H9 (cell line): ENCODE measurements at regions not wholly inside any gene's neighbourhood (a gene's known extent, or its start where the extent isn't known, plus 50 kb on each side); places are given as distances from the start of the nearest gene placed in this dataset.
"Not testable (repeated sequence)": the region's sequence is repeated elsewhere in the genome, so short reads cannot be mapped to it uniquely, and the experiment has no call there.

ENCODE experiments used
- DNase-seq: peaks from one replicate; pipeline ENCODE4 v3.0.0-alpha.2; 2017
- H2AFZ ChIP-seq: one replicate; pipeline ENCODE4 v1.6.1; 2013; ENCODE audit warnings: mild to moderate bottlenecking, low read length, control low read depth, moderate library complexity
- H2AK5ac ChIP-seq: 2 replicates; pipeline ENCODE4 v1.6.1; 2013; ENCODE audit warnings: low read length, control low read depth, mixed read lengths; ENCODE audit not compliant: insufficient read length
- H2BK120ac ChIP-seq: one replicate; pipeline ENCODE4 v1.6.1; 2013; ENCODE audit warnings: low read depth, mild to moderate bottlenecking, low read length, control low read depth, inconsistent platforms; ENCODE audit not compliant: poor library complexity, severe bottlenecking
- H2BK12ac ChIP-seq: 2 replicates; pipeline ENCODE4 v1.6.1; 2013; ENCODE audit warnings: low read length, control low read depth, mixed read lengths, low read depth; ENCODE audit not compliant: insufficient read length
- H2BK15ac ChIP-seq: 2 replicates; pipeline ENCODE4 v1.6.1; 2013; ENCODE audit warnings: low read depth, low read length, control low read depth
- H2BK20ac ChIP-seq: one replicate; pipeline ENCODE4 v1.6.1; 2013; ENCODE audit warnings: low read depth, mild to moderate bottlenecking, low read length, control low read depth, inconsistent platforms; ENCODE audit not compliant: poor library complexity, severe bottlenecking
- H2BK5ac ChIP-seq: 2 replicates; pipeline ENCODE4 v1.6.1; 2013; ENCODE audit warnings: low read length, control low read depth, mixed read lengths; ENCODE audit not compliant: insufficient read length
- H3K14ac ChIP-seq: 2 replicates; pipeline ENCODE4 v1.6.1; 2013; ENCODE audit warnings: low read length, control low read depth; ENCODE audit not compliant: insufficient read depth
- H3K18ac ChIP-seq: 2 replicates; pipeline ENCODE4 v1.6.1; 2013; ENCODE audit warnings: low read depth, mild to moderate bottlenecking, mixed read lengths, low read length, control low read depth; ENCODE audit not compliant: insufficient read length
- H3K23ac ChIP-seq: 2 replicates; pipeline ENCODE4 v1.6.1; 2013; ENCODE audit warnings: low read length, control low read depth, mixed read lengths, low read depth; ENCODE audit not compliant: insufficient read length
- H3K23me2 ChIP-seq: 2 replicates; pipeline ENCODE4 v1.6.1; 2013; ENCODE audit warnings: low read depth, mild to moderate bottlenecking, mixed read lengths, low read length, control low read depth; ENCODE audit not compliant: insufficient read length, poor library complexity, severe bottlenecking
- H3K27ac ChIP-seq: 2 replicates; pipeline ENCODE4 v1.5.1; 2013; ENCODE audit warnings: low read length, control low read depth, mixed read lengths, low read depth; ENCODE audit not compliant: insufficient read length
- H3K27me3 ChIP-seq: 2 replicates; pipeline ENCODE4 v1.6.1; 2013; ENCODE audit warnings: low read length, control low read depth, inconsistent platforms; ENCODE audit not compliant: insufficient read depth
- H3K4ac ChIP-seq: 2 replicates; pipeline ENCODE4 v1.6.1; 2013; ENCODE audit warnings: low read depth, mild to moderate bottlenecking, control low read depth, inconsistent platforms, low read length, moderate library complexity
- H3K4me1 ChIP-seq: 2 replicates; pipeline ENCODE4 v1.6.1; 2013; ENCODE audit warnings: low read length, control low read depth, inconsistent platforms; ENCODE audit not compliant: insufficient read depth
- H3K4me2 ChIP-seq: 2 replicates; pipeline ENCODE4 v1.6.1; 2013; ENCODE audit warnings: low read length, control low read depth, mixed read lengths; ENCODE audit not compliant: insufficient read length, insufficient read depth
- H3K56ac ChIP-seq: 2 replicates; pipeline ENCODE4 v1.6.1; 2013; ENCODE audit warnings: low read depth, mild to moderate bottlenecking, mixed read lengths, low read length, control low read depth; ENCODE audit not compliant: insufficient read length
- H3K79me1 ChIP-seq: 2 replicates; pipeline ENCODE4 v1.6.1; 2013; ENCODE audit warnings: low read depth, mild to moderate bottlenecking, moderate library complexity, low read length, control low read depth, inconsistent platforms; ENCODE audit not compliant: insufficient read depth, poor library complexity, severe bottlenecking
- H3K79me2 ChIP-seq: 2 replicates; pipeline ENCODE4 v1.6.1; 2013; ENCODE audit warnings: low read length, control low read depth, inconsistent platforms; ENCODE audit not compliant: insufficient read depth
- H3K9ac ChIP-seq: 2 replicates; pipeline ENCODE4 v1.6.1; 2013; ENCODE audit warnings: low read length, control low read depth, mixed read lengths; ENCODE audit not compliant: insufficient read length; ENCODE audit errors: extremely low read depth
- H3K9me3 ChIP-seq: one replicate; pipeline ENCODE4 v1.6.1; 2013; ENCODE audit warnings: low read depth, low read length, inconsistent platforms; ENCODE audit not compliant: control insufficient read depth
- H3T11ph ChIP-seq: one replicate; pipeline ENCODE4 v1.6.1; 2013; ENCODE audit warnings: mild to moderate bottlenecking, low read length, control low read depth, inconsistent platforms
- H4K20me1 ChIP-seq: one replicate; pipeline ENCODE4 v1.6.1; 2013; ENCODE audit not compliant: control insufficient read depth, insufficient read length, insufficient read depth
- H4K5ac ChIP-seq: 2 replicates; pipeline ENCODE4 v1.6.1; 2013; ENCODE audit warnings: low read depth, mild to moderate bottlenecking, mixed read lengths, low read length, control low read depth; ENCODE audit not compliant: insufficient read length
- H4K8ac ChIP-seq: replicated peaks from 2 replicates; pipeline ENCODE4 v1.6.1; 2013; ENCODE audit warnings: low read length, control low read depth, mixed read lengths, low read depth; ENCODE audit not compliant: insufficient read length
- H4K91ac ChIP-seq: 2 replicates; pipeline ENCODE4 v1.6.1; 2013; ENCODE audit warnings: low read depth, mild to moderate bottlenecking, moderate library complexity, mixed read lengths, low read length, control low read depth; ENCODE audit not compliant: insufficient read length
- H3K27ac Mint-ChIP-seq, 3 experiments: 2 replicates in 2 of 3; 3 replicates in 1 of 3; pipeline ENCODE4 v1.8.0; 2020 to 2021; ENCODE audit warnings: mixed read lengths in 3 of 3, mild to moderate bottlenecking in 1 of 3, moderate library complexity in 1 of 3
- H3K27me3 Mint-ChIP-seq: 2 replicates; pipeline ENCODE4 v1.8.0; 2021; ENCODE audit warnings: low read depth, mild to moderate bottlenecking, moderate library complexity, mixed read lengths
- H3K36me3 Mint-ChIP-seq, 3 experiments: 2 replicates in 2 of 3; 3 replicates in 1 of 3; pipeline ENCODE4 v1.8.0; 2020 to 2021; ENCODE audit warnings: low read depth in 3 of 3, mixed read lengths in 3 of 3; ENCODE audit not compliant: insufficient read depth in 1 of 3
- H3K4me1 Mint-ChIP-seq, 2 experiments: 2 replicates each; pipeline ENCODE4 v1.8.0; 2020; ENCODE audit warnings: mixed read lengths in 2 of 2
- H3K4me3 Mint-ChIP-seq, 2 experiments: 2 replicates in 1 of 2; 3 replicates in 1 of 2; pipeline ENCODE4 v1.8.0; 2020 to 2021; ENCODE audit warnings: mild to moderate bottlenecking in 2 of 2, mixed read lengths in 2 of 2, moderate library complexity in 1 of 2
- H3K9me3 Mint-ChIP-seq, 2 experiments: 2 replicates in 1 of 2; 3 replicates in 1 of 2; pipeline ENCODE4 v1.8.0; 2020; ENCODE audit warnings: mild to moderate bottlenecking in 2 of 2, mixed read lengths in 2 of 2, moderate library complexity in 1 of 2
- CTCF ChIP-seq: fragments of 200-600 bp; sonication (generic); conservative IDR thresholded peaks from 3 replicates; pipeline ENCODE4 v1.8.0; 2021; ENCODE audit warnings: antibody characterized with exemption, mild to moderate bottlenecking
- WGBS: extraction: QIAGEN DNeasy Blood & Tissue Kit; methylation state at CpG from one replicate; pipeline ENCODE4 v1.1.7; 2013; ENCODE audit warnings: missing lambda C conversion rate, low lambda C conversion rate, mixed read lengths; ENCODE audit not compliant: insufficient read length; ENCODE audit errors: extremely low coverage; 5-methylcytosine and 5-hydroxymethylcytosine counted together

GRCh38 chr14:97806891-97807290 lies 1009.7 kb downstream of the VRK1 start:
- H3K9me3 Mint-ChIP-seq = peaks cover 0 to 2% of the 10 kb centered on the region in 2 experiments; a peak in 1 of 5 replicates
- H3K27ac ChIP-seq = no peak overlapping the region
- no peak for DNase-seq
- H3K14ac ChIP-seq = no peak overlapping the region
- H4K20me1 ChIP-seq = no peaks in the 10 kb centered on the region
- peaks cover 2% of the 10 kb centered on the region for H3K27me3 Mint-ChIP-seq
- H2AK5ac ChIP-seq = no peak overlapping the region
- no peak overlapping the region for H3K27ac Mint-ChIP-seq
- H3K23me2 ChIP-seq = no peaks in the 10 kb centered on the region
- H3K9me3 ChIP-seq = no peaks in the 10 kb centered on the region
- no peak overlapping the region for H2BK20ac ChIP-seq
- TF ChIP-seq CTCF = no peak
- no peaks in the 10 kb centered on the region for H3K27me3 ChIP-seq
- no peak overlapping the region for H4K91ac ChIP-seq
- no peaks in the 10 kb centered on the region for H3K79me1 ChIP-seq
- H2BK12ac ChIP-seq = no peak overlapping the region
- no peaks in the 10 kb centered on the region for H3K4me1 ChIP-seq
- H2BK120ac ChIP-seq = no peak overlapping the region
- H2AFZ ChIP-seq = no peak overlapping the region
- no peak overlapping the region for H4K5ac ChIP-seq
- no peak overlapping the region for H3K4ac ChIP-seq
- no peak overlapping the region for H3K18ac ChIP-seq
- H3K4me3 Mint-ChIP-seq = no peak overlapping the region
- no peak overlapping the region for H3K23ac ChIP-seq
- no peak overlapping the region for H2BK5ac ChIP-seq
- no peak overlapping the region for H3K9ac ChIP-seq
- peaks cover 0 to 7% of the 10 kb centered on the region in 2 experiments; a peak in 2 of 4 replicates for H3K4me1 Mint-ChIP-seq
- H3K36me3 Mint-ChIP-seq = no peaks in the 10 kb centered on the region
- WGBS = no CpG with 5 or more reads among the region's 9 CpGs
- no peak overlapping the region for H3K4me2 ChIP-seq
- H3T11ph ChIP-seq = no peak overlapping the region
- H3K56ac ChIP-seq = no peak overlapping the region
- no peaks in the 10 kb centered on the region for H3K79me2 ChIP-seq
- H2BK15ac ChIP-seq = no peak overlapping the region
- H4K8ac ChIP-seq = no peak overlapping the region

DNA sequence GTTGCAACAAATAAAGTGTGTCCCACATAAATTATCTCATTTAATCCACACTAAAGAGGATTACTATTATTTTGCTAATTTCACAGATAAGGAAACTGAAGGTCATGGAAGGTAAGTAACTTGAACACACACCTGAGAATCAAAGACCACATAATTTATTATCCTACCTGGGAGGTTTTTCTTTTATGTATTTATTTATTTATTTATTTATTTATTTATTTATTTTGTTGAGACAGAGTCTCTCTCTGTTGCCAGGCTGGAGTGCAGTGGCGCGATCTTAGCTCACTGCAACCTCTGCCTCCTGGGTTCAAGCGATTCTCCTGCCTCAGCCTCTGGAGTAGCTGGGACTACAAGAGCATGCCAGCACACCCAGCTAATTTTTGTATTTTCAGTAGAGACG lies 1011.4 kb downstream of the VRK1 start:
- not testable (repeated sequence) for H2BK20ac ChIP-seq, H4K91ac ChIP-seq, H3K4ac ChIP-seq, H3K56ac ChIP-seq, H3K4me2 ChIP-seq, H3K4me3 Mint-ChIP-seq, H2AK5ac ChIP-seq, H3K27ac Mint-ChIP-seq, H3K4me1 Mint-ChIP-seq, H3K27ac ChIP-seq, DNase-seq, H3K79me1 ChIP-seq, H4K5ac ChIP-seq, H2BK120ac ChIP-seq, H2BK15ac ChIP-seq, H3K9ac ChIP-seq, H3K23me2 ChIP-seq, H3K23ac ChIP-seq, H3K27me3 Mint-ChIP-seq, H3K18ac ChIP-seq, H3K9me3 ChIP-seq, H4K20me1 ChIP-seq, H3K27me3 ChIP-seq, H2BK12ac ChIP-seq, H3K79me2 ChIP-seq, H3K4me1 ChIP-seq, H3K14ac ChIP-seq, H2BK5ac ChIP-seq, H3T11ph ChIP-seq, H3K9me3 Mint-ChIP-seq, H3K36me3 Mint-ChIP-seq, H4K8ac ChIP-seq, H2AFZ ChIP-seq
- no CpG with 5 or more reads among the region's 4 CpGs for WGBS
